ENCODE measurements at regions not wholly inside any gene's neighbourhood (a gene's known extent, or its start where the extent isn't known, plus 50 kb on each side); places are given as distances from the start of the nearest gene placed in this dataset.

DNA sequence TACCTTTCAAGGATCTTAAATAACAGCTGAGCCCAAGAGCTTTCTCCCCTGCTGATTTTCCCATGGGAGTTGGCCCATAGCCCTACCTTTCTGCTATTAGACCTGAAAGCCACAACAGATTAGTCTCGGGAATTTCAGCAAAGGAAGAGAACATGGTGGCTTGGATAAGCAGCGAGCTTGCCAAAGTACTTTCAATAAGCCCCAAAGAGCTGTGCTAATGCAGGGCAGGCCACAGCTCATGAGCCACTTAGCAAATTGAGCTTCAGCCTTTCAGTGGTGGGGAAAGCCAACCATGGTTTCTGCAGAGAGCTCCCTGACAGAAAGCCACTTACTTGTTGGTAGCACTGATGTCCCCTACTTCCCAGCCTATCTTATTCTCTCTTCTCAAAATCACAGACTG lies 217.8 kb upstream of the IRX5 start:
- TF ChIP-seq MYC (IDR thresholded peaks at IDR 0.05; ENCODE audit: borderline replicate concordance, low read length): no peak
- TF ChIP-seq, protein P1, sequence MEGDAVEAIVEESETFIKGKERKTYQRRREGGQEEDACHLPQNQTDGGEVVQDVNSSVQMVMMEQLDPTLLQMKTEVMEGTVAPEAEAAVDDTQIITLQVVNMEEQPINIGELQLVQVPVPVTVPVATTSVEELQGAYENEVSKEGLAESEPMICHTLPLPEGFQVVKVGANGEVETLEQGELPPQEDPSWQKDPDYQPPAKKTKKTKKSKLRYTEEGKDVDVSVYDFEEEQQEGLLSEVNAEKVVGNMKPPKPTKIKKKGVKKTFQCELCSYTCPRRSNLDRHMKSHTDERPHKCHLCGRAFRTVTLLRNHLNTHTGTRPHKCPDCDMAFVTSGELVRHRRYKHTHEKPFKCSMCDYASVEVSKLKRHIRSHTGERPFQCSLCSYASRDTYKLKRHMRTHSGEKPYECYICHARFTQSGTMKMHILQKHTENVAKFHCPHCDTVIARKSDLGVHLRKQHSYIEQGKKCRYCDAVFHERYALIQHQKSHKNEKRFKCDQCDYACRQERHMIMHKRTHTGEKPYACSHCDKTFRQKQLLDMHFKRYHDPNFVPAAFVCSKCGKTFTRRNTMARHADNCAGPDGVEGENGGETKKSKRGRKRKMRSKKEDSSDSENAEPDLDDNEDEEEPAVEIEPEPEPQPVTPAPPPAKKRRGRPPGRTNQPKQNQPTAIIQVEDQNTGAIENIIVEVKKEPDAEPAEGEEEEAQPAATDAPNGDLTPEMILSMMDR (IDR thresholded peaks at IDR 0.05): no peak
- no peak for TF ChIP-seq POLR2A (IDR thresholded peaks at IDR 0.05; ENCODE audit: low read length)
- TF ChIP-seq, protein P2, sequence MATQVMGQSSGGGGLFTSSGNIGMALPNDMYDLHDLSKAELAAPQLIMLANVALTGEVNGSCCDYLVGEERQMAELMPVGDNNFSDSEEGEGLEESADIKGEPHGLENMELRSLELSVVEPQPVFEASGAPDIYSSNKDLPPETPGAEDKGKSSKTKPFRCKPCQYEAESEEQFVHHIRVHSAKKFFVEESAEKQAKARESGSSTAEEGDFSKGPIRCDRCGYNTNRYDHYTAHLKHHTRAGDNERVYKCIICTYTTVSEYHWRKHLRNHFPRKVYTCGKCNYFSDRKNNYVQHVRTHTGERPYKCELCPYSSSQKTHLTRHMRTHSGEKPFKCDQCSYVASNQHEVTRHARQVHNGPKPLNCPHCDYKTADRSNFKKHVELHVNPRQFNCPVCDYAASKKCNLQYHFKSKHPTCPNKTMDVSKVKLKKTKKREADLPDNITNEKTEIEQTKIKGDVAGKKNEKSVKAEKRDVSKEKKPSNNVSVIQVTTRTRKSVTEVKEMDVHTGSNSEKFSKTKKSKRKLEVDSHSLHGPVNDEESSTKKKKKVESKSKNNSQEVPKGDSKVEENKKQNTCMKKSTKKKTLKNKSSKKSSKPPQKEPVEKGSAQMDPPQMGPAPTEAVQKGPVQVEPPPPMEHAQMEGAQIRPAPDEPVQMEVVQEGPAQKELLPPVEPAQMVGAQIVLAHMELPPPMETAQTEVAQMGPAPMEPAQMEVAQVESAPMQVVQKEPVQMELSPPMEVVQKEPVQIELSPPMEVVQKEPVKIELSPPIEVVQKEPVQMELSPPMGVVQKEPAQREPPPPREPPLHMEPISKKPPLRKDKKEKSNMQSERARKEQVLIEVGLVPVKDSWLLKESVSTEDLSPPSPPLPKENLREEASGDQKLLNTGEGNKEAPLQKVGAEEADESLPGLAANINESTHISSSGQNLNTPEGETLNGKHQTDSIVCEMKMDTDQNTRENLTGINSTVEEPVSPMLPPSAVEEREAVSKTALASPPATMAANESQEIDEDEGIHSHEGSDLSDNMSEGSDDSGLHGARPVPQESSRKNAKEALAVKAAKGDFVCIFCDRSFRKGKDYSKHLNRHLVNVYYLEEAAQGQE (IDR thresholded peaks at IDR 0.05): no peak
- no peak for TF ChIP-seq EP300 (IDR thresholded peaks at IDR 0.05)
- no peak for TF ChIP-seq RCOR1 (IDR thresholded peaks at IDR 0.05; ENCODE audit: low read depth, low read length)
- TF ChIP-seq RFX5 (IDR thresholded peaks at IDR 0.05): no peak
- no peak for TF ChIP-seq CHD2 (IDR thresholded peaks at IDR 0.05; ENCODE audit: low read length, partially characterized antibody)
- TF ChIP-seq, protein P3, sequence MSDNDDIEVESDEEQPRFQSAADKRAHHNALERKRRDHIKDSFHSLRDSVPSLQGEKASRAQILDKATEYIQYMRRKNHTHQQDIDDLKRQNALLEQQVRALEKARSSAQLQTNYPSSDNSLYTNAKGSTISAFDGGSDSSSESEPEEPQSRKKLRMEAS (IDR thresholded peaks at IDR 0.05): no peak
- TF ChIP-seq, protein P4, sequence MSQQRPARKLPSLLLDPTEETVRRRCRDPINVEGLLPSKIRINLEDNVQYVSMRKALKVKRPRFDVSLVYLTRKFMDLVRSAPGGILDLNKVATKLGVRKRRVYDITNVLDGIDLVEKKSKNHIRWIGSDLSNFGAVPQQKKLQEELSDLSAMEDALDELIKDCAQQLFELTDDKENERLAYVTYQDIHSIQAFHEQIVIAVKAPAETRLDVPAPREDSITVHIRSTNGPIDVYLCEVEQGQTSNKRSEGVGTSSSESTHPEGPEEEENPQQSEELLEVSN (IDR thresholded peaks at IDR 0.05; ENCODE audit: borderline replicate concordance, low read depth): no peak
- no peak for TF ChIP-seq KDM1A (IDR thresholded peaks at IDR 0.05; ENCODE audit: low read depth)
- TF ChIP-seq RAD21 (conservative IDR thresholded peaks at IDR 0.05 in 1 of 2, IDR thresholded peaks at IDR 0.05 in 1 of 2): no peak
- TF ChIP-seq, protein P5, sequence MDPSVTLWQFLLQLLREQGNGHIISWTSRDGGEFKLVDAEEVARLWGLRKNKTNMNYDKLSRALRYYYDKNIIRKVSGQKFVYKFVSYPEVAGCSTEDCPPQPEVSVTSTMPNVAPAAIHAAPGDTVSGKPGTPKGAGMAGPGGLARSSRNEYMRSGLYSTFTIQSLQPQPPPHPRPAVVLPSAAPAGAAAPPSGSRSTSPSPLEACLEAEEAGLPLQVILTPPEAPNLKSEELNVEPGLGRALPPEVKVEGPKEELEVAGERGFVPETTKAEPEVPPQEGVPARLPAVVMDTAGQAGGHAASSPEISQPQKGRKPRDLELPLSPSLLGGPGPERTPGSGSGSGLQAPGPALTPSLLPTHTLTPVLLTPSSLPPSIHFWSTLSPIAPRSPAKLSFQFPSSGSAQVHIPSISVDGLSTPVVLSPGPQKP (IDR thresholded peaks at IDR 0.05; ENCODE audit: low read depth, low read length): no peak
- TF ChIP-seq MAZ (IDR thresholded peaks at IDR 0.05; ENCODE audit: borderline replicate concordance, low read depth, low read length): no peak

Measured in A549 (cell line).